T-helper 2 cell treated with Interferon-gamma antibody and Interleukin-4, amounts not matched to agents 5 μg/mL and 100 μg/mL, for 36 hours (primary cell): ENCODE measurements at regions not wholly inside any gene's neighbourhood (a gene's known extent, or its start where the extent isn't known, plus 50 kb on each side); places are given as distances from the start of the nearest gene placed in this dataset.

Experiments
- DNase-seq: peaks from one replicate; pipeline ENCODE4 v3.0.0; 2021; ENCODE audit warnings: low spot score
- H3K27ac Mint-ChIP-seq: one replicate; pipeline ENCODE4 v1.8.0; 2021; ENCODE audit warnings: mild to moderate bottlenecking, mixed read lengths
- H3K27me3 Mint-ChIP-seq: one replicate; pipeline ENCODE4 v1.8.0; 2021; ENCODE audit warnings: low read depth, mixed read lengths
- H3K36me3 Mint-ChIP-seq: one replicate; pipeline ENCODE4 v1.8.0; 2021; ENCODE audit warnings: low read depth, mixed read lengths
- H3K4me1 Mint-ChIP-seq: one replicate; pipeline ENCODE4 v1.8.0; 2021; ENCODE audit warnings: low read depth, mixed read lengths
- H3K4me3 Mint-ChIP-seq: one replicate; pipeline ENCODE4 v1.8.0; 2022; ENCODE audit warnings: mild to moderate bottlenecking, moderate library complexity, mixed read lengths
- H3K9me3 Mint-ChIP-seq: one replicate; pipeline ENCODE4 v1.8.0; 2021; ENCODE audit warnings: mixed read lengths

- Mint-ChIP-seq H3K27ac (no peak overlapping the region), H3K27me3 (peaks cover 69% of the 10 kb centered on the region)
- no peak for DNase-seq
Measured at GRCh38 chr3:134302674-134303073, 52.0 kb upstream of the RYK start.

GRCh38 chr3:134300520-134300919, 49.9 kb upstream of the RYK start:
- no peak overlapping the region for H3K4me3 Mint-ChIP-seq

More at GRCh38 chr3:134302674-134303073, 52.0 kb upstream of the RYK start:
- Mint-ChIP-seq H3K9me3 (no peaks in the 10 kb centered on the region), H3K36me3 (no peaks in the 10 kb centered on the region), H3K4me3 (no peak overlapping the region), H3K4me1 (no peaks in the 10 kb centered on the region)

More at GRCh38 chr3:134300520-134300919, 49.9 kb upstream of the RYK start:
- peaks cover 6% of the 10 kb centered on the region for H3K9me3 Mint-ChIP-seq
- no peaks in the 10 kb centered on the region for H3K4me1 Mint-ChIP-seq
- H3K27ac Mint-ChIP-seq = no peak overlapping the region
- DNase-seq = no peak
- no peaks in the 10 kb centered on the region for H3K36me3 Mint-ChIP-seq
- peaks cover 65% of the 10 kb centered on the region for H3K27me3 Mint-ChIP-seq
